ENCODE measurements at regions not wholly inside any gene's neighbourhood (a gene's known extent, or its start where the extent isn't known, plus 50 kb on each side); places are given as distances from the start of the nearest gene placed in this dataset.

- TF ChIP-seq EZH2 (IDR thresholded peaks at IDR 0.05; ENCODE audit: insufficient read depth, poor library complexity, severe bottlenecking) (no peak), EZH2phosphoT487 (IDR thresholded peaks at IDR 0.05; ENCODE audit: insufficient read depth, low read depth) (no peak)
Observed at GRCh38 chr4:3660086-3660927, 105.9 kb upstream of the ADRA2C start.

All from GM23248 (cell line).